Panc1 (cell line): ENCODE measurements at regions not wholly inside any gene's neighbourhood (a gene's known extent, or its start where the extent isn't known, plus 50 kb on each side); places are given as distances from the start of the nearest gene placed in this dataset.

Experiments
- ATAC-seq: fragments of 200-7000 bp; cut with Tn5 transposase; 2 replicates; pipeline ENCODE4 v1.9.1; 2020; ENCODE audit warnings: mild to moderate bottlenecking, moderate library complexity
- BruUV-seq: library from RNA; stranded (reverse); fragments of 400-500 nt; replicated peaks from 2 replicates; lab custom pipeline; 2021; lab: Mats Ljungman, UMichigan
- CTCF ChIA-PET: fragments of 300-600 bp; sonication (Branson Sonifier 250); formaldehyde crosslinking; loops from one replicate; lab custom pipeline; 2022; ENCODE audit warnings: antibody characterized with exemption; lab: Charles Lee
- POLR2A ChIA-PET: fragments of 300-600 bp; sonication (Branson Sonifier 250); formaldehyde crosslinking; loops from one replicate; lab custom pipeline; 2022; ENCODE audit warnings: antibody characterized with exemption; lab: Charles Lee
- DNase-seq: peaks from one replicate; pipeline ENCODE4 v3.0.0-alpha.2; 2010; ENCODE audit warnings: low read depth, low spot score
- H3K27ac ChIP-seq: 2 replicates; pipeline ENCODE4 v1.5.1; 2011; ENCODE audit warnings: mild to moderate bottlenecking, low read length, inconsistent platforms
- H3K27me3 ChIP-seq: fragments of 200-500 bp; sonication (Bioruptor generic); 2 replicates; pipeline ENCODE4 v1.6.0; 2014; ENCODE audit warnings: low read length, inconsistent platforms; ENCODE audit not compliant: control insufficient read depth, insufficient read depth
- H3K36me3 ChIP-seq: fragments of 200-500 bp; sonication (Bioruptor generic); 2 replicates; pipeline ENCODE4 v1.5.1; 2014; ENCODE audit warnings: inconsistent platforms, mild to moderate bottlenecking, low read length, moderate library complexity; ENCODE audit not compliant: control insufficient read depth, insufficient read depth
- H3K4me1 ChIP-seq: 2 replicates; pipeline ENCODE4 v1.5.1; 2011; ENCODE audit warnings: inconsistent platforms, mild to moderate bottlenecking, low read length, moderate library complexity; ENCODE audit not compliant: control insufficient read depth, insufficient read depth
- H3K4me3 ChIP-seq, 2 experiments: 2 replicates each; pipeline ENCODE4 v1.5.1; 2011 to 2012; ENCODE audit warnings: low read depth in 2 of 2, low read length in 2 of 2, mild to moderate bottlenecking in 2 of 2, inconsistent platforms in 1 of 2, moderate library complexity in 1 of 2
- H3K9me3 ChIP-seq: fragments of 200-500 bp; sonication (Bioruptor generic); 2 replicates; pipeline ENCODE4 v1.5.1; 2014; ENCODE audit warnings: low read depth, mild to moderate bottlenecking, inconsistent platforms, low read length, moderate library complexity; ENCODE audit not compliant: control insufficient read depth, insufficient read depth
- CTCF ChIP-seq: fragments of 450-650 bp; IDR thresholded peaks from 2 replicates; pipeline ENCODE4 v1.5.1; 2017; ENCODE audit warnings: mild to moderate bottlenecking
- POLR2AphosphoS5 ChIP-seq: IDR thresholded peaks from 2 replicates; pipeline ENCODE4 v1.6.1; 2012; ENCODE audit warnings: mild to moderate bottlenecking, low read depth, low read length, moderate library complexity
- SIN3A ChIP-seq: IDR thresholded peaks from 2 replicates; pipeline ENCODE4 v1.6.1; 2012; ENCODE audit warnings: low read depth, mild to moderate bottlenecking, low read length, moderate library complexity, borderline replicate concordance; ENCODE audit not compliant: insufficient read depth
- TCF7L2 ChIP-seq: IDR thresholded peaks from 2 replicates; pipeline ENCODE4 v1.6.1; 2011; ENCODE audit warnings: mild to moderate bottlenecking, low read depth, low read length, inconsistent platforms
- in situ Hi-C: cut with HindIII; loops from 2 replicates; pipeline ENCODE4 v1.10.0; 2016; ENCODE audit warnings: low sequenced_read_pairs, low pct_unique_long_range_greater_than_20kb
- intact Hi-C: fragments of 100-400 bp; cut with micrococcal nuclease; formaldehyde crosslinking; loops from one replicate; pipeline ENCODE4 v1.10.0; 2022; ENCODE audit not compliant: unreplicated experiment
- TF ChIP-seq, protein P1 (sequence below), 2 experiments: IDR thresholded peaks; 2 replicates each; pipeline ENCODE4 v1.6.1; 2011 to 2012; ENCODE audit warnings: low read depth in 2 of 2, control low read depth in 1 of 2, low read length in 1 of 2, mild to moderate bottlenecking in 1 of 2, moderate library complexity in 1 of 2; ENCODE audit not compliant: insufficient read depth in 1 of 2

- no peak for ATAC-seq
- no peak for TF ChIP-seq TCF7L2
- TF ChIP-seq SIN3A = no peak
- TF ChIP-seq POLR2AphosphoS5 = no peak
- TF ChIP-seq, protein P1, sequence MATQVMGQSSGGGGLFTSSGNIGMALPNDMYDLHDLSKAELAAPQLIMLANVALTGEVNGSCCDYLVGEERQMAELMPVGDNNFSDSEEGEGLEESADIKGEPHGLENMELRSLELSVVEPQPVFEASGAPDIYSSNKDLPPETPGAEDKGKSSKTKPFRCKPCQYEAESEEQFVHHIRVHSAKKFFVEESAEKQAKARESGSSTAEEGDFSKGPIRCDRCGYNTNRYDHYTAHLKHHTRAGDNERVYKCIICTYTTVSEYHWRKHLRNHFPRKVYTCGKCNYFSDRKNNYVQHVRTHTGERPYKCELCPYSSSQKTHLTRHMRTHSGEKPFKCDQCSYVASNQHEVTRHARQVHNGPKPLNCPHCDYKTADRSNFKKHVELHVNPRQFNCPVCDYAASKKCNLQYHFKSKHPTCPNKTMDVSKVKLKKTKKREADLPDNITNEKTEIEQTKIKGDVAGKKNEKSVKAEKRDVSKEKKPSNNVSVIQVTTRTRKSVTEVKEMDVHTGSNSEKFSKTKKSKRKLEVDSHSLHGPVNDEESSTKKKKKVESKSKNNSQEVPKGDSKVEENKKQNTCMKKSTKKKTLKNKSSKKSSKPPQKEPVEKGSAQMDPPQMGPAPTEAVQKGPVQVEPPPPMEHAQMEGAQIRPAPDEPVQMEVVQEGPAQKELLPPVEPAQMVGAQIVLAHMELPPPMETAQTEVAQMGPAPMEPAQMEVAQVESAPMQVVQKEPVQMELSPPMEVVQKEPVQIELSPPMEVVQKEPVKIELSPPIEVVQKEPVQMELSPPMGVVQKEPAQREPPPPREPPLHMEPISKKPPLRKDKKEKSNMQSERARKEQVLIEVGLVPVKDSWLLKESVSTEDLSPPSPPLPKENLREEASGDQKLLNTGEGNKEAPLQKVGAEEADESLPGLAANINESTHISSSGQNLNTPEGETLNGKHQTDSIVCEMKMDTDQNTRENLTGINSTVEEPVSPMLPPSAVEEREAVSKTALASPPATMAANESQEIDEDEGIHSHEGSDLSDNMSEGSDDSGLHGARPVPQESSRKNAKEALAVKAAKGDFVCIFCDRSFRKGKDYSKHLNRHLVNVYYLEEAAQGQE (IDR thresholded peaks at IDR 0.05; ENCODE audit: insufficient read depth in 1 of 2, low read depth in 2 of 2, low read length in 1 of 2) = no peak
- no peak for TF ChIP-seq CTCF
- DNase-seq = no peak
- H3K27me3 ChIP-seq = no peaks in the 10 kb centered on the region
- CTCF ChIA-PET = no interaction called here
- in situ Hi-C loops = no loop called here
- no peak overlapping the region for H3K27ac ChIP-seq
- intact Hi-C loops = no loop called here
- H3K36me3 ChIP-seq = no peaks in the 10 kb centered on the region
- POLR2A ChIA-PET = no interaction called here
- BruUV-seq = no TSS peak
- no peaks in the 10 kb centered on the region for H3K9me3 ChIP-seq
- no peaks in the 10 kb centered on the region for H3K4me1 ChIP-seq
- H3K4me3 ChIP-seq = no peak overlapping the region
These were observed 172.4 kb upstream of the C11orf87 start for GRCh38 chr11:109249597-109249996.

GRCh38 chr11:109251230-109251629 lies 170.8 kb upstream of the C11orf87 start:
- in situ Hi-C loops (no loop called here), intact Hi-C loops (no loop called here)
- TF ChIP-seq SIN3A (no peak), CTCF (no peak), POLR2AphosphoS5 (no peak), TCF7L2 (no peak)
- TF ChIP-seq, protein P1 (IDR thresholded peaks at IDR 0.05; ENCODE audit: insufficient read depth in 1 of 2, low read depth in 2 of 2, low read length in 1 of 2) = no peak
- Histone ChIP-seq H3K9me3 (no peaks in the 10 kb centered on the region), H3K4me1 (no peaks in the 10 kb centered on the region), H3K36me3 (no peaks in the 10 kb centered on the region), H3K27me3 (no peaks in the 10 kb centered on the region), H3K27ac (no peak overlapping the region), H3K4me3 (no peak overlapping the region)
- DNase-seq (no peak), ATAC-seq (no peak)
- CTCF ChIA-PET = no interaction called here
- no TSS peak for BruUV-seq
- POLR2A ChIA-PET = no interaction called here
